ENCODE measurements at regions not wholly inside any gene's neighbourhood (a gene's known extent, or its start where the extent isn't known, plus 50 kb on each side); places are given as distances from the start of the nearest gene placed in this dataset.

- TF ChIP-seq CTCF (IDR thresholded peaks at IDR 0.05 in 4 of 5, conservative IDR thresholded peaks at IDR 0.05 in 1 of 5) (no peak), POLR2A (IDR thresholded peaks at IDR 0.05) (no peak)
These were observed 161.1 kb downstream of the LACC1 start for GRCh38 chr13:44040818-44041100.
